H9 (cell line): ENCODE measurements at regions not wholly inside any gene's neighbourhood (a gene's known extent, or its start where the extent isn't known, plus 50 kb on each side); places are given as distances from the start of the nearest gene placed in this dataset.

Experiments
- DNase-seq: peaks from one replicate; pipeline ENCODE4 v3.0.0-alpha.2; 2017
- H2AFZ ChIP-seq: one replicate; pipeline ENCODE4 v1.6.1; 2013; ENCODE audit warnings: mild to moderate bottlenecking, low read length, control low read depth, moderate library complexity
- H2AK5ac ChIP-seq: 2 replicates; pipeline ENCODE4 v1.6.1; 2013; ENCODE audit warnings: low read length, control low read depth, mixed read lengths; ENCODE audit not compliant: insufficient read length
- H2BK120ac ChIP-seq: one replicate; pipeline ENCODE4 v1.6.1; 2013; ENCODE audit warnings: low read depth, mild to moderate bottlenecking, low read length, control low read depth, inconsistent platforms; ENCODE audit not compliant: poor library complexity, severe bottlenecking
- H2BK12ac ChIP-seq: 2 replicates; pipeline ENCODE4 v1.6.1; 2013; ENCODE audit warnings: low read length, control low read depth, mixed read lengths, low read depth; ENCODE audit not compliant: insufficient read length
- H2BK15ac ChIP-seq: 2 replicates; pipeline ENCODE4 v1.6.1; 2013; ENCODE audit warnings: low read depth, low read length, control low read depth
- H2BK20ac ChIP-seq: one replicate; pipeline ENCODE4 v1.6.1; 2013; ENCODE audit warnings: low read depth, mild to moderate bottlenecking, low read length, control low read depth, inconsistent platforms; ENCODE audit not compliant: poor library complexity, severe bottlenecking
- H2BK5ac ChIP-seq: 2 replicates; pipeline ENCODE4 v1.6.1; 2013; ENCODE audit warnings: low read length, control low read depth, mixed read lengths; ENCODE audit not compliant: insufficient read length
- H3K14ac ChIP-seq: 2 replicates; pipeline ENCODE4 v1.6.1; 2013; ENCODE audit warnings: low read length, control low read depth; ENCODE audit not compliant: insufficient read depth
- H3K18ac ChIP-seq: 2 replicates; pipeline ENCODE4 v1.6.1; 2013; ENCODE audit warnings: low read depth, mild to moderate bottlenecking, mixed read lengths, low read length, control low read depth; ENCODE audit not compliant: insufficient read length
- H3K23ac ChIP-seq: 2 replicates; pipeline ENCODE4 v1.6.1; 2013; ENCODE audit warnings: low read length, control low read depth, mixed read lengths, low read depth; ENCODE audit not compliant: insufficient read length
- H3K23me2 ChIP-seq: 2 replicates; pipeline ENCODE4 v1.6.1; 2013; ENCODE audit warnings: low read depth, mild to moderate bottlenecking, mixed read lengths, low read length, control low read depth; ENCODE audit not compliant: insufficient read length, poor library complexity, severe bottlenecking
- H3K27ac ChIP-seq: 2 replicates; pipeline ENCODE4 v1.5.1; 2013; ENCODE audit warnings: low read length, control low read depth, mixed read lengths, low read depth; ENCODE audit not compliant: insufficient read length
- H3K27me3 ChIP-seq: 2 replicates; pipeline ENCODE4 v1.6.1; 2013; ENCODE audit warnings: low read length, control low read depth, inconsistent platforms; ENCODE audit not compliant: insufficient read depth
- H3K4ac ChIP-seq: 2 replicates; pipeline ENCODE4 v1.6.1; 2013; ENCODE audit warnings: low read depth, mild to moderate bottlenecking, control low read depth, inconsistent platforms, low read length, moderate library complexity
- H3K4me1 ChIP-seq: 2 replicates; pipeline ENCODE4 v1.6.1; 2013; ENCODE audit warnings: low read length, control low read depth, inconsistent platforms; ENCODE audit not compliant: insufficient read depth
- H3K4me2 ChIP-seq: 2 replicates; pipeline ENCODE4 v1.6.1; 2013; ENCODE audit warnings: low read length, control low read depth, mixed read lengths; ENCODE audit not compliant: insufficient read length, insufficient read depth
- H3K56ac ChIP-seq: 2 replicates; pipeline ENCODE4 v1.6.1; 2013; ENCODE audit warnings: low read depth, mild to moderate bottlenecking, mixed read lengths, low read length, control low read depth; ENCODE audit not compliant: insufficient read length
- H3K79me1 ChIP-seq: 2 replicates; pipeline ENCODE4 v1.6.1; 2013; ENCODE audit warnings: low read depth, mild to moderate bottlenecking, moderate library complexity, low read length, control low read depth, inconsistent platforms; ENCODE audit not compliant: insufficient read depth, poor library complexity, severe bottlenecking
- H3K79me2 ChIP-seq: 2 replicates; pipeline ENCODE4 v1.6.1; 2013; ENCODE audit warnings: low read length, control low read depth, inconsistent platforms; ENCODE audit not compliant: insufficient read depth
- H3K9ac ChIP-seq: 2 replicates; pipeline ENCODE4 v1.6.1; 2013; ENCODE audit warnings: low read length, control low read depth, mixed read lengths; ENCODE audit not compliant: insufficient read length; ENCODE audit errors: extremely low read depth
- H3K9me3 ChIP-seq: one replicate; pipeline ENCODE4 v1.6.1; 2013; ENCODE audit warnings: low read depth, low read length, inconsistent platforms; ENCODE audit not compliant: control insufficient read depth
- H3T11ph ChIP-seq: one replicate; pipeline ENCODE4 v1.6.1; 2013; ENCODE audit warnings: mild to moderate bottlenecking, low read length, control low read depth, inconsistent platforms
- H4K20me1 ChIP-seq: one replicate; pipeline ENCODE4 v1.6.1; 2013; ENCODE audit not compliant: control insufficient read depth, insufficient read length, insufficient read depth
- H4K5ac ChIP-seq: 2 replicates; pipeline ENCODE4 v1.6.1; 2013; ENCODE audit warnings: low read depth, mild to moderate bottlenecking, mixed read lengths, low read length, control low read depth; ENCODE audit not compliant: insufficient read length
- H4K8ac ChIP-seq: replicated peaks from 2 replicates; pipeline ENCODE4 v1.6.1; 2013; ENCODE audit warnings: low read length, control low read depth, mixed read lengths, low read depth; ENCODE audit not compliant: insufficient read length
- H4K91ac ChIP-seq: 2 replicates; pipeline ENCODE4 v1.6.1; 2013; ENCODE audit warnings: low read depth, mild to moderate bottlenecking, moderate library complexity, mixed read lengths, low read length, control low read depth; ENCODE audit not compliant: insufficient read length
- H3K27ac Mint-ChIP-seq, 3 experiments: 2 replicates in 2 of 3; 3 replicates in 1 of 3; pipeline ENCODE4 v1.8.0; 2020 to 2021; ENCODE audit warnings: mixed read lengths in 3 of 3, mild to moderate bottlenecking in 1 of 3, moderate library complexity in 1 of 3
- H3K27me3 Mint-ChIP-seq: 2 replicates; pipeline ENCODE4 v1.8.0; 2021; ENCODE audit warnings: low read depth, mild to moderate bottlenecking, moderate library complexity, mixed read lengths
- H3K36me3 Mint-ChIP-seq, 3 experiments: 2 replicates in 2 of 3; 3 replicates in 1 of 3; pipeline ENCODE4 v1.8.0; 2020 to 2021; ENCODE audit warnings: low read depth in 3 of 3, mixed read lengths in 3 of 3; ENCODE audit not compliant: insufficient read depth in 1 of 3
- H3K4me1 Mint-ChIP-seq, 2 experiments: 2 replicates each; pipeline ENCODE4 v1.8.0; 2020; ENCODE audit warnings: mixed read lengths in 2 of 2
- H3K4me3 Mint-ChIP-seq, 2 experiments: 2 replicates in 1 of 2; 3 replicates in 1 of 2; pipeline ENCODE4 v1.8.0; 2020 to 2021; ENCODE audit warnings: mild to moderate bottlenecking in 2 of 2, mixed read lengths in 2 of 2, moderate library complexity in 1 of 2
- H3K9me3 Mint-ChIP-seq, 2 experiments: 2 replicates in 1 of 2; 3 replicates in 1 of 2; pipeline ENCODE4 v1.8.0; 2020; ENCODE audit warnings: mild to moderate bottlenecking in 2 of 2, mixed read lengths in 2 of 2, moderate library complexity in 1 of 2
- WGBS: extraction: QIAGEN DNeasy Blood & Tissue Kit; methylation state at CpG from one replicate; pipeline ENCODE4 v1.1.7; 2013; ENCODE audit warnings: missing lambda C conversion rate, low lambda C conversion rate, mixed read lengths; ENCODE audit not compliant: insufficient read length; ENCODE audit errors: extremely low coverage; 5-methylcytosine and 5-hydroxymethylcytosine counted together
- TF ChIP-seq, protein P1 (sequence below): fragments of 200-600 bp; sonication (generic); conservative IDR thresholded peaks from 3 replicates; pipeline ENCODE4 v1.8.0; 2021; ENCODE audit warnings: antibody characterized with exemption, mild to moderate bottlenecking

DNA sequence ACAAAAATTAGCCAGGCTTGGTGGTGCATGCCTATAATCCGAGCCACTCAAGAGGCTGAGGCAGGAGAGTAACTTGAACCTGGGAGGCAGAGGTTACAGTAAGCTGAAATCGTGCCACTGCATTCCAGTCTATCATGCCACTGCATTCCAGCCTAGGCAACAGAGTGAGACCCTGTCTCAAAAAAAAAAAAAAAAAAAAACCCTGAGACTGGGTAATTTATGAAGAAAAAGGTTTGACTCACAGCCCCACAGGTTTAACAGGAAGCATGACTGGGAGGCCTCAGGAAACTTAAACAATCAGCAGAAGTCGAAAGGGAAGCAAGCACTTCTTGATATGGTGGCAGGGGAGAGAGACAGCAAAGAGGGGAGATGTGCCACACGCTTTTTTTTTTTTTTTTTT, 123.2 kb downstream of the GXYLT1 start:
- peaks cover 28% of the 10 kb centered on the region for H3K27me3 Mint-ChIP-seq
- no CpG with 5 or more reads among the region's 4 CpGs for WGBS

More for the DNA sequence above, 123.2 kb downstream of the GXYLT1 start:
- Histone ChIP-seq H3K4me2 (no peak overlapping the region), H2BK15ac (no peak overlapping the region), H3K79me1 (no peaks in the 10 kb centered on the region), H3K23me2 (peaks cover 7% of the 10 kb centered on the region), H4K5ac (no peak overlapping the region), H3K56ac (no peak overlapping the region), H2AFZ (no peak overlapping the region), H2BK5ac (no peak overlapping the region), H4K8ac (no peak overlapping the region), H4K20me1 (no peaks in the 10 kb centered on the region), H3K27ac (no peak overlapping the region), H3K79me2 (no peaks in the 10 kb centered on the region), H3K9ac (no peak overlapping the region), H3K9me3 (no peaks in the 10 kb centered on the region), H2BK120ac (no peak overlapping the region), H3K27me3 (no peaks in the 10 kb centered on the region; the same call in 1 of the 2 replicates), H3K14ac (no peak overlapping the region), H3K4ac (no peak overlapping the region), H3K18ac (no peak overlapping the region), H2BK12ac (no peak overlapping the region), H3K23ac (no peak overlapping the region), H3K4me1 (no peaks in the 10 kb centered on the region; the same call in 1 of the 2 replicates), H2AK5ac (no peak overlapping the region), H2BK20ac (no peak overlapping the region), H4K91ac (no peak overlapping the region), H3T11ph (no peak overlapping the region)
- Mint-ChIP-seq H3K27ac (no peak overlapping the region), H3K4me3 (no peak overlapping the region), H3K36me3 (no peaks in the 10 kb centered on the region; a peak in 2 of 7 replicates), H3K4me1 (peaks cover 10 to 11% of the 10 kb centered on the region in 2 experiments), H3K9me3 (no peaks in the 10 kb centered on the region)
- TF ChIP-seq, protein P1, sequence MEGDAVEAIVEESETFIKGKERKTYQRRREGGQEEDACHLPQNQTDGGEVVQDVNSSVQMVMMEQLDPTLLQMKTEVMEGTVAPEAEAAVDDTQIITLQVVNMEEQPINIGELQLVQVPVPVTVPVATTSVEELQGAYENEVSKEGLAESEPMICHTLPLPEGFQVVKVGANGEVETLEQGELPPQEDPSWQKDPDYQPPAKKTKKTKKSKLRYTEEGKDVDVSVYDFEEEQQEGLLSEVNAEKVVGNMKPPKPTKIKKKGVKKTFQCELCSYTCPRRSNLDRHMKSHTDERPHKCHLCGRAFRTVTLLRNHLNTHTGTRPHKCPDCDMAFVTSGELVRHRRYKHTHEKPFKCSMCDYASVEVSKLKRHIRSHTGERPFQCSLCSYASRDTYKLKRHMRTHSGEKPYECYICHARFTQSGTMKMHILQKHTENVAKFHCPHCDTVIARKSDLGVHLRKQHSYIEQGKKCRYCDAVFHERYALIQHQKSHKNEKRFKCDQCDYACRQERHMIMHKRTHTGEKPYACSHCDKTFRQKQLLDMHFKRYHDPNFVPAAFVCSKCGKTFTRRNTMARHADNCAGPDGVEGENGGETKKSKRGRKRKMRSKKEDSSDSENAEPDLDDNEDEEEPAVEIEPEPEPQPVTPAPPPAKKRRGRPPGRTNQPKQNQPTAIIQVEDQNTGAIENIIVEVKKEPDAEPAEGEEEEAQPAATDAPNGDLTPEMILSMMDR = no peak
- no peak for DNase-seq
